HG03025 (cell line): ENCODE measurements at regions not wholly inside any gene's neighbourhood (a gene's known extent, or its start where the extent isn't known, plus 50 kb on each side); places are given as distances from the start of the nearest gene placed in this dataset.

Experiments used
- ATAC-seq: cut with Tn5 transposase; IDR thresholded peaks from one replicate; pipeline ENCODE4 v1.9.1; 2021; ENCODE audit warnings: mild to moderate bottlenecking, moderate library complexity; ENCODE audit not compliant: unreplicated experiment, low FRiP score

- ATAC-seq: no peak
Observed at GRCh38 chr20:50242548-50242862, 51.9 kb downstream of the CEBPB start.

- ATAC-seq: no peak
Observed at GRCh38 chr20:50242863-50243609, 52.4 kb downstream of the CEBPB start.

- ATAC-seq: no peak
Observed at GRCh38 chr20:50243610-50244351, 53.2 kb downstream of the CEBPB start.

DNA sequence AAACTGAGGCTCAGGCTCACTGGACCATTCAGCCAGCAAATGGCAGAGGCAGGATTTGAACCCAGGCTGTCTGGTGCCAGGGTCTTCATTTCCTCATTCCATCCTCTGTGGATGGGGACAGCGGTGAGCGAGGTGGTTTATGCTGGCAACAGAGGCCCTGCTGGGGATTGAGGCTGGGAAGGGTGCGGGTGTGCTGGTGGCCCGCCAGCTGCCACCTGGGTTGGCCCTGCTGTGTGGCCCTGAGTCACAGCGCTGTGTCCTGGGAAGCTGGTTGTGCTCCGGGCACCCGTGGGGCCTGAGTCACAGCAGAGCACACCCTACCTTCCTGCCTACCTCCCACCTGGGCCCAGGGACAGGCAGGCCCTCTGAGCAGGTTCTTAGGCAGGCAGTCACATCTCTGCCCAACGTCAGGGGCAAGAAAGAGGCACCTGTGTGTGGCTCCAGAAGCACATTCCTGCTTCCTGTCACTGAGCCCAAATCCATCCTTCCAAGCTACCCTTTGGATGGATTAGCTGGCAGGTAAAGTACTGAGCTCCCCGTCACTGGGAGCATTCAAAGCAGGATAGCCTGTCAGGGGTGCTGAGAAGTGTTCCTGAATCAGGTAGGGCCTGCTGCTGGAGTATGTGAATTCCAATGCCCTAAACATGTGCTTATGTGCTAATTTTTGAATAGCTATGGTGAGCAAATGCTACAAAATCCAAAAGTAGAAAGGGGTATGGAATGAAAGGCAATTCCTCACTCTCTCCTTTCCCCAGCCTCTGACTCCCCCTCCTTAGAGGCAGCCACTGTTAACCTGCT, 53.9 kb downstream of the CEBPB start:
- ATAC-seq: no peak

DNA sequence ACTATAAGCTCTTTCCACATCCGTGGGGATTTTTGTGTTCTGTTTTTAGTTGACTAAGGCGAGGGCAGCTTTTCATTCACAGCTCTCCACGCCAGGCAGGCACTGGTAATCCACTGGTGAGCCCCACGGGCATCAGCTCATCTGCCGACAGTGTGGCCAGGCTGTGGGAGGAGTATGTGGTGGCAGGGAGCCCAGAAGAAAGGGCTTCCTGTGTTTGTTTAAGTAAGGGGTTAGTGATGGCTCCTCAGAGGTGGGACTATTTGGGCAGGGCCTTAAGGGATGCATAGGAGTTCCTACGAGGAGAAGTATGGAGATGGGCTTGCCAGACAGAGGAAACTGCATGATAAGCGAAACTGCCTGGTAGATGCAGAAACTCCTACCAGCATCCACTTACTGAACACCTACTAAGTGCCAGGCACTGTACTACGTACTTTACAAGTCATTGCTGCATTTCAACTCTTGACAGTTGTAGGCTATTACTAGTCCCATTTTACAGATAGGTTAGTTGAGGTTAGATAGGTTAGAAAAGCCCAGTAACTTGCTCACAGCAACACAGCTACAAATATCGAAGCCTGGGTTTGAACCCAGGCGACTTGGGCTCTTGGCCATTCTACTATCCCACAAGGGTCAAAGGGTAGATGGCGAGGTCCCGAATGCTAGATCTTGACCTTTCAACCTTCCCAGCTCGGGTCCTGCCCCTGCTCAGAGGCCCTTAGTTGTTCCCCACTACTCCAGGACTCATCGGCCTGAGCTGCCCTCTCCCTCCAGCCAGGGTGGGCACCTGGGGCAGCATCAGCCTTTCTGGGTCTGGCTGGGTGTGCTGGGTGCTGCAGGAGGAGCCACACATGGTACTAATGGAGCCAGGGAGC, 55.1 kb downstream of the CEBPB start:
- ATAC-seq: no peak

DNA sequence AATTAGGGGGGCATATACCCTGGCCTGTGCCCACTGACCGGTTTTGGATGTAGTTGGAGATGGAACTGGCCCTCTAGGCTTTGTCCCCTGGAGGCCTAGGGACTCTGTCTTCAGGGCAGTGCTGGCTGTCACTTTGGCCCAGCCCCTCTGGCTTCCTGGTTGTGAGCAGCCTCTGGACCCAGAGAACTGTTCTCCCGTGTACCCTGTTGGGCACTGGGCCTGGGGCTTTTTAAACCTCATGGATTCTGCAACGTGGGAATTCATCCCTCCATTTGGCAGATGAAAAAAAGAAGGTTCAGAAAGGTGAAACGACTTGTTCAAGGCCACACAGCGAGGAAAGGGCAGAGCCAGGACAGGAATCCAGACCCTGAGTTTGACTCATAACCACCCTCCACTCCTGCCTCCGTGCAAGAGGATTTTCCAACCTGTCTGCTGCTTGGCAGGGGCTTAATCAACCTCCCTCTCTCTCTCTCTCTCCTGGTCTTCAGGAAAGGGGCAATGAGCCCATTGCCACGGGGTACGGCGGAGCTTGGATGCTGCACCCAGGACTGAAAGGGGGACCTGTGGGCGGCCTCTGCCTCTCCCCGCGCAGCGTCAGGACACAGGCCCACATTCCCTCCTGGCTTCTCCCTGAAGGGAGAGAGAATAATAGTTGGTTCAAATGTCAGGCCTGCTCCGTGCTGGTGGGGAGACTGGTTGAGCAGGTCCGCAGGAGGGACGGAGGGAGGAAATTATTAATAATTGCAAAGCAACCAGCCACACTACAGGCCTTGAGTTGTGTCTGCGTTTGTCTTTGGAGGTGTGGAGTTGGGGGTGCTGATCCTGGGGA, 56.0 kb downstream of the CEBPB start:
- no peak for ATAC-seq

DNA sequence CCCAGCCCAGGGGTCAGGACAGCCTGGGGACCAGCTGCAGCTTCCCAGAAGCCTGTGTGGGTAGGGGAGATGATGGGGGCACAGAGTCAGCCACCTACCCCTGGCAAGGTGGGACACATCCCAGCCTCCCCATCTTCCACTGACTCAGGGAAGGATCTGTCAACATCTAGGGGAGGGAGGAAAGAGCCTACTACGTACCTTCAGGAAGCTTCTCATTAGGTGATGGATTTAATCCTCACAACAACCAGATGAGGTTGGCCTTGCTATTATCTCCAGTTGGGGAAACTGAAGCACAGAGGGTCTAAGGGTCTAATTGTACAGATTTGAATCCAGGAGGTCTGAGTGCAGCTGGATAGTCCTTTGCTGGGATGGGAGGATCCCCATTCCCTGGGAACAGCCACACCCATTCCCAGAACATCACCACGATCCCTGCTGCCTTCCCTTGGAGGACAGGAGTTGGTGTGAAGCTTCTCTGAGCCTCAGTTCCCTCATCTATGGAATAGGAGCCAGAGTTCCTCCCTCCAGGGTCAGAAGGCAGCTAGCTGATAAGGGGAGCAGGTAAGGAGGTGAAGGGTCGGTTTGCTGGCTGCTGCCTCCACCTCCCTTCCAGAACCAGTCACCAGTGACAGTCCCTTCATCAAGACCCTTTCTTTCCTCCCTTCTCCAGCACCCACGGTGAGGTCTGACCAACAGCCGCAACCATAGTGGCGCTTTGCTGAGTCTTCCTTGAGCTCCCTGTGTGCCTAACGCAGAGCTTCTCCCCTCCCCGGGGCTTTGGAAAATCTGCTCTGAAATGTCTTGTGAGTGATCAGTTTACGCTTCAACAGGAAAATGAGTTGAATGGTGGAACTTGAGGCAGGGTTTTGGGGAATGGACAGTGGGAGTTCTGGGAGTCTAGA, 56.8 kb downstream of the CEBPB start:
- ATAC-seq: no peak

DNA sequence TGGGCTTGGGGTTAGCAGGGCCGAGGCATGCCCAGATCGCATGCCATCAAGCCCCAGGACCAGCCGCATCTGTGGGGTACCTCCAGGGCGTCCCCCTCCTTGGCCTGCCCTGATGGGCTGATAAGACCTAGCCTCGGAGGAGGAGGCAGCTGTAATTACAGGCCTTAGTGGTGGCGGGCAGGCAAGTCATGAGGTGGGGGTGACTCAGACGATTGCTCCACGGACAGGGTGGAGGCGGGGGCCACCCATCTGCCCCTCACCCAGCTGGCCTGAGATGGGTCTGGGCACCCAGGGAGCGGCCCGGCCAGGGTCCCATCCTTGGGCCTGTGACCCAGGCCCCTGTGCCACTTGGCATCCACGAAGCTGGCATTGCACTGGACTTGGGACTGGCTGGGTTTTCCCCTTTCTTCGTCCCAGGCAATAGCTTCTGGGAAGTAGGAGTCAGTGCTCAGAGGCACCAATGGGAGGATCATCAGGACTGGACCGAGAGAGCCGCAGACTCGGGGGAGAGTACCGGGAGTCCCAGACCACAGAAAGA, 57.5 kb downstream of the CEBPB start:
- ATAC-seq: no peak

- no peak for ATAC-seq
Observed at GRCh38 chr20:50249447-50250388, 59.1 kb downstream of the CEBPB start.

DNA sequence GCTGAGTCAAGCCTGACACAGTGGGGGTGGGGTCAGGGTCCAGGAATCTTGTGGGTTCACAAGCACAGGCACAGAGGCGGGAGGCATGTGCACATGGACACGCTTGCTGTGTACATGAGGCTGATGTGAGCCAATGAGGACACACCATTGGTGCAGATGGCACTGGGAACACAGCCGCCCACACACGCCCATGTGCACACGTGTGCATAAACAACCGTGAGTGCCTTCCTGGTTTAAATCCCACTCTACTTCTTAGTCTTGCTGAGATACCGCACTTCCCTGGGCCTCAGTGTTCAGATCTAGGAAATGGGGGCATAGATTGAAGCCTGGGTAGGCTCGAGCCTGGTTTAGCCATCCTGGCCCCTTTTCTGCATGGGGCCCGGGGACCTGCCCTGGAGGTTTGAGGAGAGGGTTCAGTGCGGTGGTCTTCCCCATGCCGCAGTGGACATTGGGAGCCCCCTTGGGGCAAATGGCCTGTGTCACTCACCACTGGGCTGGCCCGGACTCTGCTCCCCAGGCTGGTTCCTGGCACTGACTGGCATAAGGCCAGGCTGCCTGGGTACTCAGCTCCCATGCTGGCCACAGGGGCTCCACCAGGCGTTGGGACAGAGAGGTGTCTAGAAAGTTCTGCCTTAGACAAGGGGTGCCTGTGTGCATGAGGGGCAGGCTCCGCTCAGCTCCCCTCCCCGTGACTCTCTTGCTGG, 60.2 kb downstream of the CEBPB start:
- no peak for ATAC-seq

DNA sequence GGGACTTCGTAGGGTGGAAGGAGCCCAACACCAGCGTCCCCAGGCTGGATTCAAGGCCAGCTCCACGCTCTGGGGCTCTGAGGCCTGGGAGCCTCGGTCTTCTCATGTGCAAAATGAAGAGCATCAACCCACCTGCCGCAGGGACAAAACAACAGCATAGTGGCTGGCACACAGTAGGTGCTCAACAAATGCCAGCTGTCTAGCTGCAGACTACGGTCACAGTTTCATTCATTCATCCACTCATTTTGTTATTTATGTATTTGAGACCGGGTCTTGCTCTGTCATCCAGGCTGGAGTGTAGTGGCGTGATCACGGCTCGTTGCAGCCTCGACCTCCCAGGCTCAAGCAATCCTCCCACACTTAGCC, 60.7 kb downstream of the CEBPB start:
- no peak for ATAC-seq

DNA sequence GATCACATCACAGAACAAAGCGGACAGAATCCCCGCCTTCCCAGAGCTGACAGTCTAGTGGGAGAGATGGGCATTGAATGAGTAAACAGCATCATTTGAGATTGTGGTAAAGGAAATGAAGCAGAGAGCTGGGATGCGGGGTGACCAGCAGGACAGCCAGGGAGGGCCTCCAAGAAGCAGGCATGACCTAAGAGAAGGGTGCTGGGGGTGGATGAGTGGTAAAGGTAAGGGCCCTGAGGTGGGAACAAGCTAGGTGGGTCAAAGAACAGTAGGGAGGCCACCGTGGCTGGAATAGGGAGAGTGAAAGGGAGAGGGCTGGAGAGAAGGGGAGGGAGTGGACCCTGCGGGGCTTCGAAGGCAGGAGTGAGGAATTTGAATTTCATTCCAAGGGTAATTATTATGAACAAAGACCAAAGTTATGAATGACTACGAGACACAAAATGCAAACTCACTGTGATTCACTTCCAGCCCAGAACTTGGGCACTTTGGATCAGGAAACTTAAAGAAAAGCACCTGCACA, 61.4 kb downstream of the CEBPB start:
- ATAC-seq: no peak

DNA sequence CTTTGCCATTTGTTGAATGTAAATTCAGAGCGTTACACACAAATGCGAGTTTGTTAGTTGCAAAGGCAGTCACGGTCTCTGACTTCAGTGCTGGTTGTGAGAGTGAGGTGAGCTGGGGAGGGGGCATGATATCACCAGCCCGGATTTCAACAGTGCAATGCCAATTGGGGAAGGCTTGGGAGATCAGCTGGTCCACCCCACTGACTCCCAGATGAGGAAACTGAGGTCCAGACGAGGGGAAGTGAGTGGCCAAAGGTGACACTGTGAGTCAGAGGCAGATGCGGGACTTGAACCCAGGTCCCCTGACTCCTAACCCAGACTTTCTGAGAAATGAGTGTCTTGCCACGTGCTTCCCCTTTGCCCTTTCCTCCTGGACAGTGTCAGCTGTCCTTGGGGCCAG, 62.1 kb downstream of the CEBPB start:
- ATAC-seq: no peak

- ATAC-seq: no peak
Observed at GRCh38 chr20:50253101-50253500, 62.5 kb downstream of the CEBPB start.

- ATAC-seq: no peak
Observed at GRCh38 chr20:50254466-50255079, 63.9 kb downstream of the CEBPB start.

DNA sequence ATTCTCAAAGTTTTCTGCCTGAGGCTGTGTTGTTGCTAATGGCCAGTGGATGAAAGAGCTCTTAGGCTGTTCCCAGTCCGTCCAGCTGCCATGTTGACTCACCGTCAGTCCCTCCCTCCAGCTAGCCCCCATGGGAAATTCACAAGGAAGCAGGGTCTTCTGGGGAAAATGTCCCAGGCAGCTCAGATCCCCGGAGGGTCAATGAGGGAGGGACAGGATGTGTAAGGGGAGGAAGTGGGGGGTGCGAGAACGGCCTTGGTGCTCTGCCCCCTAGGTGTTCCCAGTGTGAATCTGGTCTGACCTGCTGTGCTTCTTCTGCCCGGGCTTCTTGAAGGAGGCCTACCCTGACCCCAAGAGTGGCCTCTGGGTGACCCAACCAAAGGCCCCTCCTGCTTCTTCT, 65.9 kb downstream of the CEBPB start:
- no peak for ATAC-seq
